ENCODE measurements at regions not wholly inside any gene's neighbourhood (a gene's known extent, or its start where the extent isn't known, plus 50 kb on each side); places are given as distances from the start of the nearest gene placed in this dataset.

DNA sequence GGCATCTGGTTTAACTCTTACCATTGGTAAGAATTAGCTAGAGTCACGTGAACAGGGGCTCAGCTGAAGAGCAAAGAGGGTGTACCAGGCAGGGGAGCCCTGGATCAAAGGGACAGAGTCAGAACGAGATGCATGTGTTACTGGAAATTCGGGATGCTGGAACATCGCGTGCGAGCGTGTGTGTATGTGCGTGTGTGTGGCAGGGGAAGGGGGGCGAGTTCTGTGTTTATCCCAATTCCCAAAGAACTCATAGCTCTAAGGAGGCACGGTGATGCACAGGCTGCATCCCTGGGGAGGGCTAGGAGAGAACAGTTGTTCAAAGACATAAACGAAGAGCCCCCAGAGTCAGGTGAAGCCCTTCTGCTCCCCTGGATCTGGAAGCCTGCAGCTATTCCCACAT is 353.3 kb downstream of the GADD45G start:
- Histone ChIP-seq H3K4me3 (ENCODE audit: control insufficient read depth in 2 of 3, extremely low read depth in 1 of 3, insufficient read depth in 2 of 3, low read depth in 1 of 3, low read length in 3 of 3) (no peak overlapping the region), H2AFZ (ENCODE audit: control insufficient read depth, low read length) (no peak overlapping the region), H4K20me1 (ENCODE audit: control insufficient read depth, extremely low read depth, insufficient read depth, low read length) (no peaks in the 10 kb centered on the region), H3K36me3 (ENCODE audit: control insufficient read depth in 2 of 2, extremely low read depth in 1 of 2, insufficient read depth in 2 of 2, low read length in 2 of 2) (no peaks in the 10 kb centered on the region), H3K9me1 (ENCODE audit: control insufficient read depth, extremely low read depth, insufficient read depth, low read length) (no peaks in the 10 kb centered on the region), H3K79me2 (ENCODE audit: control insufficient read depth, insufficient read depth, low read length) (no peaks in the 10 kb centered on the region), H3K9ac (ENCODE audit: control insufficient read depth, extremely low read depth, insufficient read depth, low read length) (no peak overlapping the region), H3K27ac (ENCODE audit: control insufficient read depth, insufficient read depth, low read length) (no peak overlapping the region), H3K27me3 (ENCODE audit: control insufficient read depth, extremely low read depth, insufficient read depth, low read length) (no peaks in the 10 kb centered on the region), H3K4me2 (ENCODE audit: control insufficient read depth, extremely low read depth, insufficient read depth, low read depth, low read length) (no peak overlapping the region), H3K9me3 (ENCODE audit: control insufficient read depth, low read depth, low read length) (no peaks in the 10 kb centered on the region), H3K4me1 (ENCODE audit: control insufficient read depth, extremely low read depth, insufficient read depth, low read length) (no peaks in the 10 kb centered on the region)
- TF ChIP-seq CTCF (optimal IDR thresholded peaks at IDR 0.05 in 1 of 3, IDR thresholded peaks at IDR 0.05 in 1 of 3, conservative IDR thresholded peaks at IDR 0.05 in 1 of 3; ENCODE audit: extremely low read depth in 1 of 3, insufficient read depth in 2 of 3, low read length in 3 of 3): no peak
- no peak for TF ChIP-seq EZH2 (IDR thresholded peaks at IDR 0.05; ENCODE audit: low read length)
- DNase-seq (ENCODE audit: low read depth, low spot score) (no peak), FAIRE-seq (no peak)
- dilution Hi-C loops (cut with MboI; ENCODE audit: extremely low pct_ligation_motif_present, low sequenced_read_pairs): no loop called here

GRCh38 chr9:89961616-89962341 is 357.0 kb downstream of the GADD45G start:
- no peak overlapping the region for H3K27ac ChIP-seq (ENCODE audit: control insufficient read depth, insufficient read depth, low read length)
- H3K79me2 ChIP-seq (ENCODE audit: control insufficient read depth, insufficient read depth, low read length): no peaks in the 10 kb centered on the region
- H3K36me3 ChIP-seq (ENCODE audit: control insufficient read depth in 2 of 2, extremely low read depth in 1 of 2, insufficient read depth in 2 of 2, low read length in 2 of 2): no peaks in the 10 kb centered on the region
- H3K9me3 ChIP-seq (ENCODE audit: control insufficient read depth, low read depth, low read length): no peaks in the 10 kb centered on the region
- H3K4me3 ChIP-seq (ENCODE audit: control insufficient read depth in 2 of 3, extremely low read depth in 1 of 3, insufficient read depth in 2 of 3, low read depth in 1 of 3, low read length in 3 of 3): no peak overlapping the region
- no peaks in the 10 kb centered on the region for H4K20me1 ChIP-seq (ENCODE audit: control insufficient read depth, extremely low read depth, insufficient read depth, low read length)
- H3K27me3 ChIP-seq (ENCODE audit: control insufficient read depth, extremely low read depth, insufficient read depth, low read length): no peaks in the 10 kb centered on the region
- FAIRE-seq (no peak), DNase-seq (ENCODE audit: low read depth, low spot score) (no peak)
- H3K9me1 ChIP-seq (ENCODE audit: control insufficient read depth, extremely low read depth, insufficient read depth, low read length): no peaks in the 10 kb centered on the region
- peak overlapping the region; percentile 8 for H3K4me2 ChIP-seq (ENCODE audit: control insufficient read depth, extremely low read depth, insufficient read depth, low read depth, low read length)
- no peak overlapping the region for H2AFZ ChIP-seq (ENCODE audit: control insufficient read depth, low read length)
- no peak overlapping the region for H3K9ac ChIP-seq (ENCODE audit: control insufficient read depth, extremely low read depth, insufficient read depth, low read length)
- H3K4me1 ChIP-seq (ENCODE audit: control insufficient read depth, extremely low read depth, insufficient read depth, low read length): no peaks in the 10 kb centered on the region
- dilution Hi-C loops (cut with MboI; ENCODE audit: extremely low pct_ligation_motif_present, low sequenced_read_pairs): no loop called here
- TF ChIP-seq EZH2 (IDR thresholded peaks at IDR 0.05; ENCODE audit: low read length) (no peak), CTCF (optimal IDR thresholded peaks at IDR 0.05 in 1 of 3, IDR thresholded peaks at IDR 0.05 in 1 of 3, conservative IDR thresholded peaks at IDR 0.05 in 1 of 3; ENCODE audit: extremely low read depth in 1 of 3, insufficient read depth in 2 of 3, low read length in 3 of 3) (no peak)

Data from keratinocyte (primary cell).